ENCODE measurements at regions not wholly inside any gene's neighbourhood (a gene's known extent, or its start where the extent isn't known, plus 50 kb on each side); places are given as distances from the start of the nearest gene placed in this dataset.
"Not testable (repeated sequence)": the region's sequence is repeated elsewhere in the genome, so short reads cannot be mapped to it uniquely, and the experiment has no call there.

GRCh38 chr10:44105696-44106095, 279.2 kb downstream of the CXCL12 start:
- H3K79me2 ChIP-seq (ENCODE audit: insufficient read depth, low read length) = no peaks in the 10 kb centered on the region
- H3K9me3 ChIP-seq (ENCODE audit: insufficient read depth, low read length, severe bottlenecking) = no peaks in the 10 kb centered on the region
- no peak overlapping the region for H3K4me3 ChIP-seq (ENCODE audit: low read depth in 1 of 2, low read length in 2 of 2)
- H3K9ac ChIP-seq (ENCODE audit: low read depth, low read length) = no peak overlapping the region
- TF ChIP-seq EZH2 (IDR thresholded peaks at IDR 0.05; ENCODE audit: borderline replicate concordance, low read depth, low read length, severe bottlenecking) (no peak), CTCF (IDR thresholded peaks at IDR 0.05; ENCODE audit: borderline replicate concordance, extremely low read depth, low read length, poor library complexity, severe bottlenecking) (no peak)
- no peaks in the 10 kb centered on the region for H4K20me1 ChIP-seq (ENCODE audit: insufficient read depth, low read length)
- no peak overlapping the region for H3K4me2 ChIP-seq (ENCODE audit: insufficient read depth, low read length)
- H2AFZ ChIP-seq (ENCODE audit: low read depth, low read length) = no peak overlapping the region
- H3K27me3 ChIP-seq (ENCODE audit: insufficient read depth, low read length, poor library complexity) = no peaks in the 10 kb centered on the region
- H3K36me3 ChIP-seq (ENCODE audit: insufficient read depth, low read length) = no peaks in the 10 kb centered on the region
- no peaks in the 10 kb centered on the region for H3K4me1 ChIP-seq (ENCODE audit: insufficient read depth, low read length)
- DNase-seq (no peak), ATAC-seq (ENCODE audit: insufficient read depth, low read depth) (no peak)
- no peak overlapping the region for H3K27ac ChIP-seq (ENCODE audit: low read length)

- H3K4me3 ChIP-seq (ENCODE audit: low read depth in 1 of 2, low read length in 2 of 2) = no peak overlapping the region
- H3K27ac ChIP-seq (ENCODE audit: low read length) = no peak overlapping the region
- H2AFZ ChIP-seq (ENCODE audit: low read depth, low read length) = no peak overlapping the region
- H3K36me3 ChIP-seq (ENCODE audit: insufficient read depth, low read length) = no peaks in the 10 kb centered on the region
- TF ChIP-seq CTCF (IDR thresholded peaks at IDR 0.05; ENCODE audit: borderline replicate concordance, extremely low read depth, low read length, poor library complexity, severe bottlenecking) (no peak), EZH2 (IDR thresholded peaks at IDR 0.05; ENCODE audit: borderline replicate concordance, low read depth, low read length, severe bottlenecking) (no peak)
- H3K4me1 ChIP-seq (ENCODE audit: insufficient read depth, low read length) = no peaks in the 10 kb centered on the region
- no peak overlapping the region for H3K9ac ChIP-seq (ENCODE audit: low read depth, low read length)
- no peaks in the 10 kb centered on the region for H4K20me1 ChIP-seq (ENCODE audit: insufficient read depth, low read length)
- no peak for DNase-seq
- no peaks in the 10 kb centered on the region for H3K27me3 ChIP-seq (ENCODE audit: insufficient read depth, low read length, poor library complexity)
- no peaks in the 10 kb centered on the region for H3K79me2 ChIP-seq (ENCODE audit: insufficient read depth, low read length)
- no peaks in the 10 kb centered on the region for H3K9me3 ChIP-seq (ENCODE audit: insufficient read depth, low read length, severe bottlenecking)
- no peak overlapping the region for H3K4me2 ChIP-seq (ENCODE audit: insufficient read depth, low read length)
- no peak for ATAC-seq (ENCODE audit: insufficient read depth, low read depth)
Observed at GRCh38 chr10:44102726-44103255, 282.1 kb downstream of the CXCL12 start.

- Histone ChIP-seq H3K27ac (ENCODE audit: low read length) (no peak overlapping the region), H3K4me1 (ENCODE audit: insufficient read depth, low read length) (no peaks in the 10 kb centered on the region), H3K36me3 (ENCODE audit: insufficient read depth, low read length) (no peaks in the 10 kb centered on the region), H2AFZ (ENCODE audit: low read depth, low read length) (no peak overlapping the region), H3K4me2 (ENCODE audit: insufficient read depth, low read length) (no peak overlapping the region), H3K27me3 (ENCODE audit: insufficient read depth, low read length, poor library complexity) (no peaks in the 10 kb centered on the region), H4K20me1 (ENCODE audit: insufficient read depth, low read length) (no peaks in the 10 kb centered on the region), H3K9ac (ENCODE audit: low read depth, low read length) (no peak overlapping the region), H3K9me3 (ENCODE audit: insufficient read depth, low read length, severe bottlenecking) (no peaks in the 10 kb centered on the region), H3K79me2 (ENCODE audit: insufficient read depth, low read length) (no peaks in the 10 kb centered on the region), H3K4me3 (ENCODE audit: low read depth in 1 of 2, low read length in 2 of 2) (no peak overlapping the region)
- ATAC-seq (ENCODE audit: insufficient read depth, low read depth) (no peak), DNase-seq (no peak)
- TF ChIP-seq CTCF (IDR thresholded peaks at IDR 0.05; ENCODE audit: borderline replicate concordance, extremely low read depth, low read length, poor library complexity, severe bottlenecking) (no peak), EZH2 (IDR thresholded peaks at IDR 0.05; ENCODE audit: borderline replicate concordance, low read depth, low read length, severe bottlenecking) (no peak)
Observed at GRCh38 chr10:44101082-44101481, 283.8 kb downstream of the CXCL12 start.

- no peak overlapping the region for H3K4me3 ChIP-seq (ENCODE audit: low read depth in 1 of 2, low read length in 2 of 2)
- ATAC-seq (ENCODE audit: insufficient read depth, low read depth) = no peak
- H3K36me3 ChIP-seq (ENCODE audit: insufficient read depth, low read length) = no peaks in the 10 kb centered on the region
- H3K9ac ChIP-seq (ENCODE audit: low read depth, low read length) = no peak overlapping the region
- DNase-seq = no peak
- no peaks in the 10 kb centered on the region for H4K20me1 ChIP-seq (ENCODE audit: insufficient read depth, low read length)
- no peak overlapping the region for H3K27ac ChIP-seq (ENCODE audit: low read length)
- H3K4me1 ChIP-seq (ENCODE audit: insufficient read depth, low read length) = no peaks in the 10 kb centered on the region
- H3K79me2 ChIP-seq (ENCODE audit: insufficient read depth, low read length) = no peaks in the 10 kb centered on the region
- no peaks in the 10 kb centered on the region for H3K27me3 ChIP-seq (ENCODE audit: insufficient read depth, low read length, poor library complexity)
- TF ChIP-seq CTCF (IDR thresholded peaks at IDR 0.05; ENCODE audit: borderline replicate concordance, extremely low read depth, low read length, poor library complexity, severe bottlenecking) (no peak), EZH2 (IDR thresholded peaks at IDR 0.05; ENCODE audit: borderline replicate concordance, low read depth, low read length, severe bottlenecking) (no peak)
- H2AFZ ChIP-seq (ENCODE audit: low read depth, low read length) = no peak overlapping the region
- H3K4me2 ChIP-seq (ENCODE audit: insufficient read depth, low read length) = no peak overlapping the region
- H3K9me3 ChIP-seq (ENCODE audit: insufficient read depth, low read length, severe bottlenecking) = no peaks in the 10 kb centered on the region
Observed at GRCh38 chr10:44099511-44099910, 285.4 kb downstream of the CXCL12 start.

GRCh38 chr10:44096217-44096616, 288.7 kb downstream of the CXCL12 start:
- not testable (repeated sequence) for H3K9ac ChIP-seq (ENCODE audit: low read depth, low read length); DNase-seq; H3K9me3 ChIP-seq (ENCODE audit: insufficient read depth, low read length, severe bottlenecking); H3K4me3 ChIP-seq (ENCODE audit: low read depth in 1 of 2, low read length in 2 of 2); H4K20me1 ChIP-seq (ENCODE audit: insufficient read depth, low read length); ATAC-seq (ENCODE audit: insufficient read depth, low read depth); H2AFZ ChIP-seq (ENCODE audit: low read depth, low read length); H3K27ac ChIP-seq (ENCODE audit: low read length); H3K4me2 ChIP-seq (ENCODE audit: insufficient read depth, low read length); H3K36me3 ChIP-seq (ENCODE audit: insufficient read depth, low read length); H3K79me2 ChIP-seq (ENCODE audit: insufficient read depth, low read length); H3K4me1 ChIP-seq (ENCODE audit: insufficient read depth, low read length); H3K27me3 ChIP-seq (ENCODE audit: insufficient read depth, low read length, poor library complexity)
